GM18870 (cell line): ENCODE measurements at regions not wholly inside any gene's neighbourhood (a gene's known extent, or its start where the extent isn't known, plus 50 kb on each side); places are given as distances from the start of the nearest gene placed in this dataset.
"Not testable (repeated sequence)": the region's sequence is repeated elsewhere in the genome, so short reads cannot be mapped to it uniquely, and the experiment has no call there.

Source experiments
- ATAC-seq: cut with Tn5 transposase; IDR thresholded peaks from one replicate; pipeline ENCODE4 v1.9.1; 2021; ENCODE audit warnings: moderate library complexity; ENCODE audit not compliant: unreplicated experiment

DNA sequence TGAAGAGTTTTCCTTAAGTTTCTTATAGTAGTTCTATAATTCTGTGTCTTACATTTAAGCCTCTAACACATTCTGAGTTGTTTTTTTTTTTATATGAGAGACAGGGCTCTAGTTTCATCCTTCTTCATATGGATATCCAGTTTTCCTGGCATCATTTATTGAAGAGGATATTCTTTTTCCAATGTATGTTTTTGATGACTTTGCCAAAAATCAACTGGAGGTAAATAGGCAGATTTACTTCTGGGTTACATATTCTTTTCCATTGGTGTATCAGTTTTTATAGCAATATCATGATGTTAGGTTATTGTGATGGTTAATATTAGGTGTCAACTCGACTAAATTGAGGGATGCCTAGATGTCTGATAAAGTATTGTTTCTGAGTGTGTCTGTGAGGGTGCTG, 650.7 kb upstream of the GRID2 start:
- no peak for ATAC-seq

DNA sequence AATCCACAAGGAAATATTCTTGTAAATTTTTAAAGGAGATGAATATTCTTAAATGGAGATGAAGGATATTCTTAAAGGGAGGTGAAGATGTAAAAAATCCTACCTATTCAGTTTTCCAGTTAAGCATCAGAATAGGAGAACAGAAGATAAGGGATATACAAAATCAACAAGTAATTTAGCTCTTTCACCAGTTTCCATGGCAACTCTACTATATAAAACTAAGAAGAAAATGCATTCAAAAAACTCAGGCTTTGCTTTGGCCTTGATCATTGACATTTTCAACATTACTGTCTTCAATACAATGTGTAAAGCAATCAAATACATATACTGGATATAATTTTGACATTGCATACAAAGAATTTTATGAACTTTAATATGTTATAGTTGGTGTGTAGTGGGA, 622.7 kb upstream of the GRID2 start:
- ATAC-seq, result no peak

GRCh38 chr4:91681544-91681943, 622.2 kb upstream of the GRID2 start:
- no peak for ATAC-seq

- no peak for ATAC-seq
Observed at GRCh38 chr4:91684955-91685354, 618.8 kb upstream of the GRID2 start.

GRCh38 chr4:91688413-91688812, 615.4 kb upstream of the GRID2 start:
- ATAC-seq, result no peak

- not testable (repeated sequence) for ATAC-seq
Observed at GRCh38 chr4:91699691-91700090, 604.1 kb upstream of the GRID2 start.

- no peak for ATAC-seq
Observed at GRCh38 chr4:91729851-91730250, 573.9 kb upstream of the GRID2 start.

- no peak for ATAC-seq
Observed at GRCh38 chr4:91734682-91735081, 569.1 kb upstream of the GRID2 start.

DNA sequence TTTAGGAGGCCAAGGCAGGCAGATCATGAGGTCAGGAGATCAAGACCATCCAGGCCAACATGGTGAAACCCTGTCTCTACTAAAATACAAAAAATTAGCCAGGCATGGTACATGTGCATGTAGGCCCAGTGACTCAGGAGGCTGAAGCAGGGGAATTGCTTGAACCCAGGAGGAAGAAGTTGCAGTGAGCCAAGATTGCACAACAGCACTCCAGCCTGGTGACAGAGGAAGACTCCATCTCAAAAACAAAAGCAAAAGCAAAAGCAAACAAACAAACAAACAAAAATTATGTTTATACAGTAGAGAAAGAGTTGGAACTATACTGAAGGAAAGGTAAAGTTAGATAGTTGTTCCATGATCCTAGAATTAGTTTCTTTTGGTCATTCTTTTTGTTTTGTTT, 564.9 kb upstream of the GRID2 start:
- ATAC-seq, result not testable (repeated sequence)

DNA sequence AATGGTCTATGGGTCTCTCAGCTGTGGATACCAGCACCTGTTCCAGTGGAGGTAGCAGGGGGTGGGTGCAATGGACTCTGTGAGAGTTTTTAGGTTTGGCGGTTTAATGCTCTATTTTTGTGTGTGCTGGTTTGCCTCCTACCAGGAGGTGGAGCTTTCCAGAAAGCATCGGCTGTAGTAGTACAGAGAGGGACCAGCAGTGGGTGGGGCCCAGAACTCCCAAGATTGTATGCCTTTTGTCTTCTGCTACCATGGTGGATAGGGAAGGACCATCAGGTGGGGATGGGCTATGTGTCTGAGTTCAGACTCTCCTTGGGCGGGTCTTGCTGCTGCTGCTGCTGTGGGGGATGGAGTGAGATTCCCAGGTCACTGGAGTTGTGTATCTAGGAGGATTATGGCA, 557.2 kb upstream of the GRID2 start:
- ATAC-seq, result no peak

DNA sequence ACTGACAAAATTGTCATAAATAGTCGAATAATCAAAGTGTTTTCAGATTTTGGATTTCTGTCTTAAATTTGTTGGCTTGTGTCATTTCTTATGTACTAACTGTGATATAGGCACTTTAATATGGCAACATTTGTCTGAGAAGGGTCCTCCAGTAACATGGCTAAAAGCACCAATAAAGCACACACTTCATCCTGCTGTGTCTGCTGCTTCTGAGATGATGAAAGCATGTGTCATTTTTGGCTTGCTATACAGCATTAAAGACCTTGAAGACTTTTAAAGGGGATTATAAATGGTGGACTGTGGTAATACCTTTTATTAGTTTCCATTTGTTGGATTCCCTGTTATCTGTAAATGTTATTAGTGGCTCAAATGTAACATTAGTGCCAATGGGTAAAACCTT, 551.8 kb upstream of the GRID2 start:
- no peak for ATAC-seq

DNA sequence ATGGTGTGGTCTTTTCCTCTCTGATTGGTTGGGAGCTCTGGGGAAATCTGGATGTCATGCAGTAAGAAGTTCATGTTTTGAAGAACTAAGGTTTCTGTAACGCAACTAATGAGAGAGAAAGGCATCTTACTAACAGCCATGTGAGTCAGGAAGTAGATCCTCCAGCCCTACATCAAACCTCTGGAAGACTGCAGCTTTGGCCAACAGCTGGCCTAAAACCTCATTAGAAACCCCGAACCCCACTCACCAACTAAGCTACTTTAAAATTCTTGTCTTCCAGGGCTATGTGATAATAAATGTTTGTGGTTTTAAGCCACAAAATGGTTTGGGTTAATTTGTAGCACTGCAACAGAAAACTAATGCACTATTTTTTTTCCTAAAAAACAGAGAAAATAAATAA, 549.0 kb upstream of the GRID2 start:
- no peak for ATAC-seq

DNA sequence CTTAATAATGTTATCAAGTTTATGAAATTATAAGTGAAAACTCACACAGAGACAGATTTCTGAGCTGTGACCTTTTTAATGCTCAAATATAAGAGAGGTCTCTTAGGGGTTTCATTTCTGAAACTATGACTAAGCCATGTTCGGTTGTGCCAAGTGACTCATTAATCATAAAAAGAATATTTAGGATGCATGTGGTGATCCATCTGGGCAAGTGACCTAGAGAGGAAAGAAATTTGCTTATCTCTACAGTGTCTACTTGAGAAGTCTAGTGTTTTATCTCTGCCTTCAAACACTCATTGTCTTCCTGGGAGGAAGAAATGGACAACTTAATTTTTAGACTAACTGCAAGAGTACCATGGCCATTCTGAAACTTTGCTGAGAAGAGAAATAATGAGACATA, 545.3 kb upstream of the GRID2 start:
- ATAC-seq, result no peak

GRCh38 chr4:91764085-91764484, 539.7 kb upstream of the GRID2 start:
- ATAC-seq, result no peak

- no peak for ATAC-seq
Observed at GRCh38 chr4:91769912-91770311, 533.9 kb upstream of the GRID2 start.

DNA sequence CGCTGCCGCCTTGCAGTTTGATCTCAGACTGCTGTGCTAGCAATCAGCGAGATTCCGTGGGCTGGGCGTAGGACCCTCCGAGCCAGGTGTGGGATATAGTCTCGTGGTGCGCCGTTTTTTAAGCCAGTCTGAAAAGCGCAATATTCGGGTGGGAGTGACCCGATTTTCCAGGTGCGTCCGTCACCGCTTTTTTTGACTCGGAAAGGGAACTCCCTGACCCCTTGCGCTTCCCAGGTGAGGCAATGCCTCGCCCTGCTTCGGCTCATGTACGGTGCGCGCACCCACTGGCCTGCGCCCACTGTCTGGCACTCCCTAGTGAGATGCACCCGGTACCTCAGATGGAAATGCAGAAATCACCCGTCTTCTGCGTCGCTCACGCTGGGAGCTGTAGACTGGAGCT, 512.1 kb upstream of the GRID2 start:
- ATAC-seq, result not testable (repeated sequence)

GRCh38 chr4:91795947-91796346, 507.8 kb upstream of the GRID2 start:
- no peak for ATAC-seq

DNA sequence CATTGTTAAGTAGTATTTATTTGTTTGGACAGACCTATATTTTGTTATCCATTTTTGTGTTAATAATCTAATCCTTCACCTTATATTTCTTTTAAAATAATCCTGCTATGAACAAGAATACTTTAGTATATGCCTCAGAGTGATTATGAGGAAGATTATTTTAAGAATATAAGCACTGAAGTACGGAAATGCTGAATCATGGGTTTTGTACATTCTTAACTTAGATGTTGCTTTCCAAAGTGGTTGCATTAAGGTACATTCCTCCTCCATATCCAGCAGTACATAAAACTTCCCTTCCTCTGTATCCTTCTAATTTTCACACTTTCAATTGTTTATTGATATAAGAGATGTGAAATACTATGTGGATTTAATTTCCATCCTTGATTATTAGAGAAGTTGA, 491.4 kb upstream of the GRID2 start:
- ATAC-seq, result no peak

DNA sequence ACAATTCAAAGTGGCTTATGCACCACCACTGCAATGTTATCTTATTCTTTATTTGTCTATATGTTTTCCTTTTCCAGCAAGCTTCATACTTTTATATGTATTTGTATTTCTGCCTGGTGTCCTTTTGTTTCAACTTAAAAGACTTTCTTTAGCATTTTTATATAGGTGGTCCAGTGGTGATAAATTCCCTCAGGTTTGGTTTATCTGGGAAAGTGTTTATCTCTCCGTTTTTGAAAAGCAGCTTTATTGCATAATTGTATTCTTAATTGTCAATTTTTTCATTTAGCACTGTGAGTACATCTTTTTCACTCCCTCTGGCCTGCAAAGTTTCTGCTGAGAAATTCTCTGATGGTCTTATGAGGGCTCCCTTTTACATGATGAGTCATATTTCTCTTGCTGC, 479.0 kb upstream of the GRID2 start:
- ATAC-seq, result no peak

DNA sequence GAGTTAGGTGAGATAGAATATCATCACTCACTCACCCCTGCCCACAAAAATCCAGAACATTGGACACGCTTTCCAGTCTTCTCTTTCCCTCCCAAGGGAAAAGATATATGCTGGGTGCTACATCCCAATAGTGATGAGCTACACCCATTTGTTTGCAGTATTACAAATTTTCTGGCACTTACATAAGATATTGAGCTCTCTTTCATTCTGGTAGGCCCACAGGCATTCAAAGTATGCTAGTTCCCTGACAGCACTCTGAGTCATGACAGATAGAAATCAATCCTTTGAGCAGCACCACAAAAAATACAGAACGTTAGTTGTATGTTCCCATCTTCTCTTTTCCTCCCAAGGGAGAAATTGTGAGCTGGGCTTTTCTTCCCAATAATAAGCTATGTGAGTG, 477.6 kb upstream of the GRID2 start:
- no peak for ATAC-seq

DNA sequence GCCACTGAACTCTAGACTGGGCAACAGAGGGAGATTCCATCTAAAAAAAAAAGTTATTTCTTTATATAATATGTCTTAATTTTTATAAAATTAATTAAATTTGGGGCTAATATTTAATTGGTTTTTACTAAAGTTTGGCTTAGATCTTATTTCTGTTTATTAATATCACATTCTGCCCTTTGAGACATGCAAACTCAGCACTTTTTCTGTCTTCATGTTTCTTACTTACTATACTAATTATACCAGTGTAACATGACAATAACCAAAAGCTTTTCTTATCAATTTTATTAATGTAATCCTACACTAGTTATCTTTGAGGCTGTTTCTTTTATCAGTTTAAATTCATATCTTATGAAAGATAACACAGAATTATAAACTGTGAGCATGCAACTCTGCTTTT, 475.9 kb upstream of the GRID2 start:
- no peak for ATAC-seq

GRCh38 chr4:91829531-91829930, 474.2 kb upstream of the GRID2 start:
- ATAC-seq, result no peak

DNA sequence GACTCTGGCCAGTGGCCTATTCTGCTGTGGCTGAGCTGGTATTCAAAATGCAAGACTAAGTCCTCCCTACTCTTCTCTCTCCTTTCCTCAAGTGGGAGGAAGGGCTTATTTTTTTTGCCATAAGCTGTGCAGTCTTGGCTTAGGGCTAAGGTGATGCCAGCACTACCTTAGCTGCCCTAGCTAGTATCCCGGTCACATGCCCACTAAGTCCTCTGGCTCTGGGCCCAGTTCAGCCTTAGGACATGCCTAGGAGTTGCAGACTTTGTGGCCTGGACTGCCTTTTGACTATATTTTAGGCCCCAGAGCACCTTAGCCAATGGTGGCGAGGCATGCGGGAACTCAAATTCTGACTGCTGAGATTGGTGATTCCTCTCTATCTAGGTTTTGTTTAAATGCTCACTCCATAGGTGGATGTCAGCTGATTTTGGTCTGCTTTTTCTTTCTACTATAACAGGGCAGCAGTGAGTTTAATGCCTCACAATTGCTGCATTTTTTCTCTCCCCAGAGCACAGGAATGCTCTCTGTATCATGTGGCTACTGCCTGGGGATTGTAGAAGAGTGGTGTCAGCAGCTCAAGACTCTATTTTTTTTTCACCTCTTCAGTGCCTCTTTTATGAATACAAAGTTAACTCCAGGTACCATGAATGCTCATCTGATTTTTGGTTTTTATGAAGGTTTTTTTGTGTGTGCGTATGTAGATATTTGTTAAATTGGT, 472.9 kb upstream of the GRID2 start:
- no peak for ATAC-seq
